HG02884 (cell line): ENCODE measurements at regions not wholly inside any gene's neighbourhood (a gene's known extent, or its start where the extent isn't known, plus 50 kb on each side); places are given as distances from the start of the nearest gene placed in this dataset.

Experiments used
- ATAC-seq: cut with Tn5 transposase; IDR thresholded peaks from one replicate; pipeline ENCODE4 v1.9.1; 2021; ENCODE audit warnings: mild to moderate bottlenecking, moderate library complexity; ENCODE audit not compliant: unreplicated experiment

DNA sequence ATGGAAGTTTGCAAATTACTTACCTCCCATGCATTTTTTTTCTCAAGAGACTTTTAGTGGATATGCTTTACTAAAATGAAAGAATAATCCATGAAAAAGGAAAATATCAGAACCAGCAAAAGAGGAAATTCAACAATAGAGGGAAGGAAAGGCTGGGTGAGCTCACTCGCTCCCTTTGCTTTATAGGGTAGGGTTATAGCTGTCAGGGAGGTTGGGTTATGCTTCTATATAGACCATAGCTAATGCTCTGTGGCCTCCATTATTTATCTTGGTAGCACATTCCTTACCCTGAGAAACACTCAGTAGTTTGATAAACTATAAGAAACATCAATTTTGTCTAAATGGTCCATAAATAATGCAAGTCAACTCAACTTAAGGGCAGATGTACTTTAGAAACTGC is 215.9 kb upstream of the FAR2 start:
- ATAC-seq, result no peak

DNA sequence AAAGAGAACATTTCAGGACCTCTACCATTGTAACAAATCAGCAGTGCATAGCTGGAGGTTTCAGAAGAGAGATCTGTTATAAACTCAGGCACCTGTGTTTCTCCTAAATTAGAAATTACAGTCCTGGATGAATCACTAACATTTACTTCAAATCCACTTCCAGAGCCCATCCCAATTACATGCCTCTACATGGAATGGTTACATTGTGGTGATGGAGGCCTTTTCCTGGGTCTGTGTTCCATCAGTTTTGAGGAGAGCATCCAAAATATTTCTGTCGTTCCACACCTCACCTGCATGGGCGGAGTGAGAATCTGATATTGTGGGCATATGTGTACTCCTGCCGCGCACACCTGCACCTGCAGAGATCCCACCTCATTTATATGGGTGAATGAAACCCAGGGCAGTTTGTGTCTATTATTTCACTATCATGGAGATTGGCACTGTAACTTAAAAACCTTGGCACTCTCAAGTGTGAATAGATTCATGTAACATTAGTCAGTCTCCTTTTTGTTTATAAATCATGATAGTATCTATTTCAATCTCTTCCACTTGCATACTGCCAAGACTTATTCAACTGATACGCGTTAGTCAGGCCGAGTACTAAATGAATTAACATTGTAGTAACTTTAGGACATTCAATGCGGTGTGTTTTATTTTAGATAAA is 215.1 kb upstream of the FAR2 start:
- no peak for ATAC-seq

DNA sequence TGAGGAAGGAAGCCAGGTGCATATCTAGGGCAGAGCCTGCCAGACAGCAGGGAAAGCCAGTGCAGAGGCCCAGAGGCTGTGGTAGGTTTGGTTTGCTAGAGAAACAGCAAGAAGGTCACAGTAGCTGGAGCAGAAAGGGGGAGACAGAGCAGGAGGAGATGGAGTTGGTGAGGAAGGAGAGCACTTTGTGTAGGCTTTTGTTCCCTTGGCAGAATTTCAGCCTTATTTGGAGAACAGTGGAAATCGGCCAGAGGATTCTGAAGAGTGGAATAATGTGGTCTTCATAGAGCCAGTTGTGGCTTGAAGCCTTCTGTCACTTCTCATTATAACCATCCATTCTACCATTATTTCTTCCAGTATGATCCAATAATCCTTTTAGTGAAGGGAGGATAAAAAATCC is 212.9 kb upstream of the FAR2 start:
- no peak for ATAC-seq

DNA sequence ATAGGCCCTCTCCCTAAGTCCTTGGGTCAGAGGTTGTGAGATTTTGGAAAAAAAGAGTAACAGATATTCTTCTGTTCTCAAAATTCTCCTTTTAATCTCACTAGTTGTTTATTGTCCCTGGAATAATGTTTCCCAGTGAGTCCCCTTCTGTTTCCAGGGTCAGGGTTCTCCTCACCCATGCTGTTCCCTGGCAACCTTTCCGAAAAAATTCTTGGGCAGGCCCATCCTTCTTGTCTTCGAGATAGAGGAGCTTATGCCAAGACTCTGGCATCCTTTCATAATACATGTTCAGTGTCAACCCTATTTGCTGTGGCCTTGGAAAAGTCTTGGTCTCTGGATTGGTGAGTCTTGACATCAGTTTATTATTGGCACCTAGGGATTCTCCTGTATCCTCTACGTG is 212.4 kb upstream of the FAR2 start:
- no peak for ATAC-seq

DNA sequence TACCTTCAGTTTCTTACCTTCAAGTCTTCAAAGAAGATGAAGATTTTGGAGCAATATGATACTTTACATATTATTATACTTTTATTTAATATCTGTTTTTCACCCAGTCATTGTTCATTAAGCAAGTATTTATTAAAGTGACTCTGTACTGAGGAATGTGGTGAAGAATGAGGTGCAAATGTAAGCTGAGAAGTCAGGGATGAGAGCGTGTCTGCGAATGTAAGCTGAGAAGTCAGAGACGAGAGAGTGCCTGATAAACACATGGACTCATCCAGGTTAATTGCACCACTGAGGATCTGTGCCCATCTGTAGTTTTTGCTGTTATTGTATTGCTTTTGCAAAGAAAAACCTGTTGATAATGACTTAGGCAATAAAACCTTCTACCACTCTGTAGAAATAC is 211.9 kb upstream of the FAR2 start:
- ATAC-seq, result no peak

DNA sequence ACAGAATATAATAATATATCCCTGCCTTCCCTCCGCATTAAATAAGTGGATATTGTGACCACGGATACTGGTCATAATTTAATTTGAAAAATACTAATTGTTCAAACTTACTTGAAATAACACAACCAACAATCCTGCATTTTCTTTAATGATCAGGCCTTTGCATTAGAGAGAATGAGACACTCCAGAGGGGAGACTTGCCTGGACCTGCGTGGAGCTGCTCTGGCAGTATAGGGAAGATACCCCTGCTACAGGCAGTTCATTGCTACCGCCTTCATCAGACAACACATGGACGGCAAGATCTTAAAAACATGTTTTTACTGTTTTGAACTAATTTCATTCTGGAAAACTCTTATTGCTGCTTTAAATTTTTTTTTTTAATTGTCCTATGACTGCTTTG is 211.0 kb upstream of the FAR2 start:
- no peak for ATAC-seq

DNA sequence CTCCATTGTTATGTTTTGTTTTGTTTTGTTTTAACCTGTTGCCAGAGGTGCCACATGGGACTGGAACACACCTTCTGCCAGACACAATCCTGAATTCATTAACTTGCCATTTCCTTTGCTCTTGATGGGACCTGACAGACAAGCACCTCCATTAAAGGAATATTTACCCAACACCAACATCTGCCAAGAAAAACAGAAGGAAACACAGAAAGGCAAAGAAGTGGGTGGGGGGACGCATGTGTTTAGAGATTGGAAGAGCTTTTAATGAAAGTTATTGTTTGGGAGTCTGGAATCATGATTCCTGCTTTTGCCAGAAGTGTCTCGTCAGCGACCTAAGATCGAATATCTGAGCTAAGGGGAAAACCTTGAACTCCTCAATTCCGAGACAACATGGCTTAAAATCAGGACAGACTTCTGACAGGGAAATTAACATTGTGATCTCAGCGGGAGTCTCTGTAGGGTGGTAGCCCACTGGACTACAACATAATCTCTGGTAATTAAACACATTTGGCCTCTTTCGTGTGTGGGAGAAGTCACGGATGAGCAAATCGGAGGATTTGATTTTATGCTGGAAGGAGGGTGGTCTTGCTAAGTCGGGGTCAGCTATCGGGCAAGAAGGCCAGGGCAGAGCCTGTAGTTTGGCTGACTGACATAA is 210.4 kb upstream of the FAR2 start:
- no peak for ATAC-seq

DNA sequence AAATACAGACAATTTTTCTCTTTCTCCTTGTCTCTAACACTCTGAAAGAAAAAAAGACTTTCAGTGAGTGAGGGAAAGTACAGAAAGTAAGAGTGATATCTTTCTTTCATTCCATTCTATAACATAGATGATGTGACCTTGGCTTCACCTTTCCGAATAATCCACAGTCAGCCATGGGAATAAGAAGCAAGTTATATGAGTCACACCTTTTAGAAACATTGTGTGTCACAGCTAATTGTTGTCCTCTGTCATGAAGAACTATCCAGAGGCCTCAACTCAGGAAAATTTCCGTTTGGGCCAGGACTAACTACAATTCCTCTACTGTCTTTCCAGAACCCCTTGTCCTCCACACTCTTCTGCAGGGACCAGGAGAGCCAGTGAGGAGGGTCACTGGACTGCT is 209.7 kb upstream of the FAR2 start:
- ATAC-seq, result no peak

DNA sequence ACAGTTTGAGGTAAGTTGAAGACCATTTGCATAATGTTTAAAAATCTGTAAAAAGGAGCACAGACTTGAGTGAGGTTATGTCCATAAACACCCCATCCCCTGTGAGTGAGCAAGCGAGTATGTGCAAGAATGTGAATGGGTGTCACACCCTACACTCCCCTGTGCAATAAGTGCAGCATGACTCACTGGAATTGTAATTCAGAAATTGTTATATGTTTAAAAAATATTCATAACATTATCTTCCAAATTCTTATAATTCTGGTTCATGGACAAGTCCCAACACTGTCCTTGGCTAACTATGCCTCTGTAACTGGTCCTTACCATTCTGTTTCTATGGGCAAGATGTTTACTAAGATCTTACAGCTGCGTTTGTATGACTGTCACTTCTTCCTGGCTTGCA is 207.8 kb upstream of the FAR2 start:
- no peak for ATAC-seq

DNA sequence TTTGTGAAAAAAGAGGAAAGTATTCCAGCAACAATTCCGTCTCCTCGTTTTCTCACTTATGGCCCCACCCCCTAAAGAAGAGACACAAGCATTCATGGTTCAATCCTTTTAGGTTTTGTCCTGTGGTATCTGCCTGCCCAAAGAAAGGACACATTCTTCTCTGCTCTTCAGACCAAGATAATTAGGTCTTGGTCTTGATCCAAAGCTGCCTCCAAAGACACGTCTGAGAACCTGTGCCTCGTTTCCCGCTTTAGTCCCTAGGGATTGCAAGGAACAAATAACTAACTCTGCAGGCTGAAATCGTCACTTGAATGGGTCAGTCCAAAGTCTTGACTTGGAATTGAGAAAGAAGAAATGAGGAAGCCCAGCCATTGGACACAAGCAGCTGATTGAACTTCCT is 202.7 kb upstream of the FAR2 start:
- ATAC-seq, result no peak

DNA sequence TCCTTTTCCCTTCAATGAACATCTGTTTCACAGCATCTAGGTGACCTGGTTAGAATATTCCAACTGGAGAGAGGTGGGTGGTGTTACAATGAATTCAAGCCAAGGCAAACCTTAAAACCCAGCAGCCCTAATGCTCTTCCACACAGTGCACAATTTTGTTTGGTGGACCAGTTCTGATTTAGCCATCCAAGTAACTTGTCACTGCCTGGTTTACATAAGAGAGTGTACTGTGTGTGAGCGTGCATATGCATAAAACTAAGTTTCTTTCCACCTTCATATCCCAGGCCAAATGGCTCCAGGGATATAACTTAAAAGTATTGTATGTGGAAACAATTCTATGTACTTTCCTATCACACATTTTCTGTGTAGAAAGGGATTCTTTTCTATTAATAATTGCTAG is 200.4 kb upstream of the FAR2 start:
- no peak for ATAC-seq

DNA sequence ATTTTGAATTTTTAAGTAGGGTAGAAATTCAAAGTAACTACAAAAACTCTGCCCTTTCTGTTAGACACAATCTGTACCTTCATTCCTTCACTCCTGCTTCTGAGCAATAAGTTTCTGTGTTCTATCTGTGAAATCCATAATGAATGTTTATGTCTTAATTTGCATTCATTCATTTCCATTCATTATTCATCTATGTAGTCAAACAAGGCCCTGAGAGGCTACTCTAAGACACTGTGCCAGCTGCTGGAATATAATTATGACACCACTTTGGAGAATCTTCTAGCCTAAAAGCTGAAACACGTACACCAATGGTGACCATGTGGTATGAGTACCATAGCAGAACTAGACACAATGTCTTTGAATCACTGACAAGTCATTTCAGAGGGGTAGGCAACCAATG is 199.9 kb upstream of the FAR2 start:
- ATAC-seq, result no peak

DNA sequence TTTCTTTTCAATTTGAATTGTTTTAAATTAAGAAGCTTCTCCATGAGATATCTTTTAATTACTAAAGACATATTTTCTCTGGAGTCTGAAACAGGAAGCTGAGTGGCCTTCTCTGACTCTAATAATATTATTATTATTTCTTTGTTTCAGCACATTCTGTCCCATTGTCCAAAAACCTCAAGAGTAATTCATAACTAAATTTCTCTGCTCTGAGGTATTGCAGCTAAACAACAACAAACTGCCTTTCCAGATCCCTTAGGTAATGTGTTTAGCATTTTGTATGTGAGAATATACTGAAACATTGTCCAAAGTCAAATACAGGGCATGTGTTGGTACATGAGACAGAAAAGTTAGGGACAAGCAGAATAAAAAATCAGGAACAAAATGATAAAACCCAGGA is 199.0 kb upstream of the FAR2 start:
- ATAC-seq, result no peak

DNA sequence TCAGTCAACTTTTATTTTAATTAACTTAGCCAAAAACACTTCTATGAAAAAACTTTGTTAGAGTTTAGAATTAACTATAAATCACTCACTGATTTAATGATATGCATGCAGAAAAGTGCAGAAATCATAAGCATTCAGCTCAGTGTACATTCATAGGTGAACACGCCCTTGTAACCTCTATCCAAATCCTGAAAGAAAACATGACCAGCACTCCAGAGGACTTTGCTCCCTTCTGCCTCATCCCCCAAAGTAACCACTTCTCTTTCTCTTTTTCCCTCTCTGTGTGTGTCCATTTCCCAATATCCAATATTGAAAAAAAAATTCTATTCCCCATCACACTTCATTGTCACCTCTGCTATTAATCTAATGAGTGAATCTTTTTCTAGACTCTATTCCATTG is 197.1 kb upstream of the FAR2 start:
- no peak for ATAC-seq

DNA sequence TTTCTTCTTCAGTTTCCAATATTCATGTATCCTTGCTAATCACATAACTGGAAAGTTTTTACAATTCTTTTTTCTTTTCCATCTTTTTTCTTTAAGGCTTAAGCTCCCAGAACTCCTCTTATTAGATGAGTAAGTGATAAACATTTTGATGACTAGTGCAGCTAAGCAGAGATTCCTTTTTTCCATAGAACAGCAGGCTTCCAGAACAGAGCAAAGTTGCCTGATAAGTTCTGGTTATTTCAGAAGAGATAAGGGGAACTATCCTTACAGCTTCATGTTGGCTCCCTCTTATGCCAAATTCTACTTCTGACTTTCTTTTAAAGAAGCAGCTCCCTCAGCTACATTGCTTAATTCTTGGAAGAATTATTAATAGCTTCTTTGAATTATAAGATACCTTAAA is 194.7 kb upstream of the FAR2 start:
- ATAC-seq, result no peak

DNA sequence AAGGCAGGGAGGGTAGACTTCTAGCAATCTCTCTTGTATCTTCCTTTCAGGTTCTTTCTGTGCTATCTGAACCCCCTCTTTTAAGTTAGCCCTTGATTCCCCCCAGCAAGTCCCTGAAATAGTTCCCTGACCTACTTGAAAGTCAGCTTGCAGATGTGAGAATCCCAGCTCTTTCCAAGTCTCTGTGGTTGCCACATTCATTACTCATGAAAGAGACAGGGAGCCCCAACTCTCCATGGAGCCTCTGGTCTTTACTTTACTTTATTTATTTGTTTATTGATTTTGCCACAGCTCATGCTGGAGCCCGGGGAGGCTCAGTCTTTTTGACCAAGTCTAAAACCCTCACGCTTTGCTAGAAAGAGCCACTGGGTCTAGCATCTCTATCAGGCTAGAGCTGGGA is 193.6 kb upstream of the FAR2 start:
- no peak for ATAC-seq

DNA sequence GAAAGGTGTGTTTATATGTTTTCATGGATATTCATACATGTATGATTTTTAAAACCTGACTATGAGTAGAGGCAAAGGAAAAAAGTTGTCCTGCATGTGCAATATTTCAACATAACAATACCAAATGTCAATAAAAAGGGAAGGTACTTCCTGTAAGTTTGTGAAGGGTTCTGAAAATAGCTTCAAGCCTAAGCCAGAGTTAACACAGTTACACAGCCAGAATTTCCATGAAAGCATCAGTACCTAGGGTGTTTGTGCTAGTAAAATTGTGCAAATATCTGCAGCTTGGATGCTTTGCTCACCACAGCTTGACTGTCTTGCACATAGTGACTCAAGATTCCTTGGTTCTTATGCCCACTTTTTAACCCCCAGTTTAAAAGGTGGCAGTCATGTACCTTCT is 193.1 kb upstream of the FAR2 start:
- no peak for ATAC-seq

DNA sequence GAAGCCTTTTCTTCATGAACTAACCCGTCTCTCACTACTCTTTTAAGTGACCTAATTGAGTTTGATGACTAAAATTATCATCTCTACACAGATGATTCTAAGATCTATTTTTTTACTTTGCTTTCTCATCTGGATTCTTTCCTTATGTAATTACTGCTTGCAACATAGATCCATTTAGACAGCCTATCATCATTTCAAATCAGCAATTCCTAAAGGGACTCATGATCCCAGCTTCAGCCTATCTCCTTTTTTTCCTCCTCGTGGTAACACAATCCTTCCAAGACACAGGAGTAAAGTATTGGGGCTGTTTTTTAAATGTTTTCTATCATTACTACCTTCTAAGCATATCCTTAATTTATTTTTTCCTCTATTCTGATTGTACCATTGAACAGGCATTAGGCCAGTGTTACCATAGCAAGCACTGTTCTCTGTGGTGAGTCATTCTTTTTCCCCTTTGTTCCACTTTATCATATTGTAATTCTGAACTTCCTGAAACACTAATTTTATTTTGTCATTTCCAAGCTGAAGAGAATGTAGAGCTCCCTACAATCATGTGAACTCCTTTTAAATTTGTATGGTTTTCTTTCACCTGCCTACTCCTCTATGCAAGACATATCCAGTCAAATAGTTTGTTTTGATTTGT is 190.4 kb upstream of the FAR2 start:
- no peak for ATAC-seq

DNA sequence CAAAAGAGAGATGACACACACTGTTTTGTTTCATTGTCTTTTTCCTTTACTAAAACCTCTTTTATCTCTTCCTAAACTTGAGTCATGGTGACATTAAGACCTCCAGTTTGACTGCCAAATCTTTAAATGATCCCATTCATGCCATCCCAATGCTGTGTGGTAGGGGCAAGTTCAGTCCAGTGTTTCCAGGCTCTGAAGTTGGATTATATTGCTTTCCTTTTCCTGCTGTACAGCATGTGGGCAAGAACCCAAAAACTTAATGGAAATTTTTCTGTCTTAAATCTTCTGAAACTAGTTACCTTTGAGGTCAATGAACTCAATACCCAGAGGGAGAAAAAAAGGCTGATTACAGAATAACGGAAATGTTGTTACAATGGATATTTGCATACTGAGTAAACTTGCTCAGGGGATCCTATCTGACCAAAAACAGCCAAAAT is 187.1 kb upstream of the FAR2 start:
- no peak for ATAC-seq

DNA sequence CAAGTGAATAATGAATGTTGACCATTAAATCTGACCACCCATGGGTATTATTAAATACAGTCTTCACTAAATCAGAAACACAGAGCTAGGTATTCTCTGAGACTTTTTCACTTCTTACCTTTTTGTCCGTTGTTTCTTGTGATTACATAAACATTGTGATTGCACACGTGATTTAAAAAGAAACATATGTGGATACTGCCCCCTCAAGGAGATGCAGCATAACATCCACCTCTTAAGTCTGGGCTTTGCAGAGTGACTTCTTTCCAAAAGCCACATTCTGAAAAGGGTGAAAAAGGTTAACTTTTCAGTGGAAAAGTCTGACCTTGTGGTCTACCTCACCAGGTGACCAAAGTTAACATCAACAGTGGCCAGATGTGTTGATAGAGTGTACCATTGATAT is 185.5 kb upstream of the FAR2 start:
- ATAC-seq, result no peak

DNA sequence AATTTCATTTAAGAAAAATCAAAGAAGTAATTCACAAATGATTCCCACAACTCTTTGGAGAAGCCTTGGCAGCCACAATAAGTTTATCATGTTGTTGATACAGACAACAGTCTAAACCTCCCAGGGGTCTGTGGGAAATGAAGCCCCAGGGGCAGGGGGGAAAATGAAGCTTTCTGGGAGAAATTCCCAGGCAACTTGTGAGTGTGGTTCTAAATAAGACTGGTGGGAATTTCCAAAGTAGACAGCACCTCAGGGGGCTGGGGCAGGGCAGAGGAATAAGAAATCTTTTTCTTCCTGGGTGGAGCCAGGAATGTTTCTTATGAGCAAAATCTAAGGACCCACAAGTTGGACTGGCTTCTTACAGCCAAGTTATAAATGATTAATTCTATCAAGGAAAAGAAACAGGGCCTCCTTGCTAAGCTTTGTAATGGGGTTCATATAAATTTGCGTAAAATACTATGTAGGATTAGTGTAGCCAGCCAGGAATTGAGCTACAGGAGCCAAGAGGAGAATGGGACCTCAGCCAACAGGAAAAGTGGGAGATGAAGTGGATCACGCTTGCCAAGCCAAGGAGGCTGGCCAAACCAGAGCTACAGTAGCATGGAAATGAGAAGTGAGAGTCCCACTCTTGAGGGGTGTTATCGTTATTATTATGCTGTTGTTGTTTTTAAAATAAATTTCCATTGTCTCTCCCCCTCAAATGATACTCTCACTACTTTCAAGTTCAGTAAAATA is 182.9 kb upstream of the FAR2 start:
- ATAC-seq, result no peak

DNA sequence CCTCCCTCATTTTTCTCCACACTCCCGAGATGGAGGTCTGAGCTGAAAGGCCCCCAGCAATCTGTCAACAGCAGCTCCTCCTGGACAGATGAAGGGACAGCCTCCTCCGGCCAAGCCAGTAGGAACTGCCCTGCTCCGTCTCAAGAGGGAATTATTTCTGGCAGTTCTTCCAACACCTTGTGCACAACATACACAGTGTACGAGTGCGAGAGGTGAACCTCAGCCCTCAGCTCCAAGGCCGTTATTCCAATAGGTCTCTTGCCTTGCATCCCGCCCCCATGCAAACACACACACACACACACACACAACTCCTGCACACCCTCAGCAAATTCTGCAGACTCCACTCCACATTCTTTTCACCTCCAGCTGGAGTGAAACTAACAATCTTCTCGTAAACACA is 181.7 kb upstream of the FAR2 start:
- ATAC-seq, result no peak
